GM12892 (cell line): ENCODE measurements at regions not wholly inside any gene's neighbourhood (a gene's known extent, or its start where the extent isn't known, plus 50 kb on each side); places are given as distances from the start of the nearest gene placed in this dataset.
"Not testable (repeated sequence)": the region's sequence is repeated elsewhere in the genome, so short reads cannot be mapped to it uniquely, and the experiment has no call there.

Source experiments
- POLR2A ChIP-seq: IDR thresholded peaks from 2 replicates; pipeline ENCODE4 v1.6.1; 2011; ENCODE audit warnings: low read depth, low read length, control low read depth
- POLR2AphosphoS5 ChIP-seq: IDR thresholded peaks from 2 replicates; pipeline ENCODE4 v1.6.1; 2011; ENCODE audit warnings: low read depth, low read length, control low read depth
- TAF1 ChIP-seq: IDR thresholded peaks from 2 replicates; pipeline ENCODE4 v1.6.1; 2011; ENCODE audit warnings: low read depth, mild to moderate bottlenecking, control low read depth, low read length, borderline replicate concordance

DNA sequence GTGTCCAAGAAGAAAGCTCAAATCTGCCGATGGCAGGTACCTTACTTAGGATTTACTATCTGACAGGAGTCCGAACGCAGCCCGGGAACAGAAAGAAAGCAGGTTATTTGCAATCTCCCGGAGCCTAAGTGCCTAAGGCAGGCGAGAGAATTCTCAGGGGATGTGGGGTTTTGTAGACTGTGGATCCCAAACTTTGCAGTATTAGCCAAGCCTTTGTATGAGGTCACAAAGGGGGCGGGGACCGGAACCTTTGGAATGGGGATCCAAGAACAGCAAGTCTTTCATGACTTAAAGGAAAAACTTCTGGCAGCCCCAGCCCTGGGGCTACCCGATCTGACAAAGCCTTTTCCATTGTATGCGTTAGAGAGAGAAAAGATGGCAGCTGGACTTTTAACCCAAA, 80.6 kb upstream of the RUBCNL start:
- TF ChIP-seq POLR2A, POLR2AphosphoS5, TAF1: not testable (repeated sequence)
